Stimulated activated CD4-positive, alpha-beta T cell treated with anti-CD3 and anti-CD28 coated beads, Interleukin-1b, Interleukin-23, amount 100 ng/mL, for 1 hour (primary cell): ENCODE measurements at regions not wholly inside any gene's neighbourhood (a gene's known extent, or its start where the extent isn't known, plus 50 kb on each side); places are given as distances from the start of the nearest gene placed in this dataset.
A peak's percentile ranks its signal among the peaks of the same experiment; 100 is the strongest.
"Not testable (repeated sequence)": the region's sequence is repeated elsewhere in the genome, so short reads cannot be mapped to it uniquely, and the experiment has no call there.

Source experiments
- DNase-seq, 2 donors: peaks; one replicate each; pipeline ENCODE4 v3.0.0-alpha.2; 2020; ENCODE audit warnings: low read depth in 2 of 2

DNA sequence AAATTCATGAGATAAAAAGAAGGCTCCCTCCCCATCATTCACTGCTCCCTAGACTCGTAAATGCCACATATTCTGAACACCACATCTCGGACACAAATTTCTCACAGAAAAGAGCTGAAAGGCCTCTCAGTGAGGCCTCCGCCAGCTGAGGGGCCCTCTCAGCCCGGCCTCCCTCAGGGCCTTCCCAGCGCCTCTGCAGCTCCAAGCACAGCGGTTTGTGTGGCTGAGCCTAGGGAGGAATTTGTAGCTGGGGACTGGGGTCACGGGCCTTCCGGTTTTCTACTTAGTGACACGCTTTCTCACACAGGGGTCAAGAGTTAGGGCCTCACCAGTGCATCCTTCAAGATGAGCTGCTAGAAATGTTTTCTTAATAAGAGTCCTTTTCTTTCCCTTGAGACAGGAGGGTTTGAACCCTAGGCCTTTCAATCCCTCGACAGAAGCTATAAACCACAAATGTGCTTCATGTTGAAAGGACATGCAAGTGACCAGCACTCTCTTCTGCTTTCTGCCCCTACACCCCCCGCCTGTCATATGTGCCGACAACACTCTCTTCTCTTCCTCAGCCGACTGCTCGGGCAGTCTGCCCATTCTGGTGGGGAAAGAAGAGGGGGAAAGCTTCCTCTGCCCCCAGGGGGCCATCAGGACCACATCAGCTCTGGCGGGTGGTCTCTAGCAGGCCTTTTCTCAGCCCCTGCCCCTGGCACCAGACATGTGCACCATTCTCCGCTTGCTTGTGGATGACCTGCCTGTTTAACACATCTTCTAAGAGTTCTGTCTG lies 104.9 kb downstream of the CHIC2 start:
- no peak for DNase-seq

DNA sequence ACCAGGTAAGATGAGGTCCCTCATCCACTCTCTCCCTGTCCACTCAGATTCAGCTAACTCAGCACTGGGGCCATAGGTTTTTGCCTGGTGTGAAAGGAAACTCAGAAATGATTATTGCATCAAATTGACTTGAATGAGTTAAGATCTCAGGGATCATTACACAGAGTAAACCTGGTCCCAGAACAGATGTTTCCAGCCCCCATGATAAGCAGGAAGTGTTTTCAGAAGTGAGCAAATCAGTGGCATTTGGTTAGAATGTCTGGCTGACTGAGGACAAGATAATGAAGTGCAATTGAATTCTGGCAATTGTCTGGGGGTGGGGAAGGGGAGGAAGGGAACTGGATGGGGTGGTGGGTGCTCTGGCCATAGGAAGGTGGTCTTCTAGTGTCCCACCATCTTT lies 108.0 kb downstream of the CHIC2 start:
- DNase-seq: no peak

DNA sequence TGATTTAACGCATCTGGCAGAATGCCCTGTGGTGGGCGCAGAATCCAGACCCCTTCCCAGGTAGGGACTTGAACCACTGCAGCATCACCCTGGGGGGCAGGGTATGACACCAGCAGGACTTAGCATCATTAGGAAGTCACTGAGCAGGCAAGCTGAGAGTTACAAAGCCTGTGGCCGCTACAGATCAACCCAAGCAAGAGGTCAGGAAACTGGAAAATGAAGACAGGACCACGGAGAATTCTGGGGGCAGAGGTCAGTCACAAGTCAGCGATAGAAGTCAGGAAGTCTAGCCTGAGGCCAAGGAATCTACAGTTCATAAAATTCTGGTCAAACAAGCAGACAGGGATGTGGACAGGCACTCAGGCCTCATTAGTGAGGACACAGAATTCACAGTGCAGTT lies 108.4 kb downstream of the CHIC2 start:
- no peak for DNase-seq

DNA sequence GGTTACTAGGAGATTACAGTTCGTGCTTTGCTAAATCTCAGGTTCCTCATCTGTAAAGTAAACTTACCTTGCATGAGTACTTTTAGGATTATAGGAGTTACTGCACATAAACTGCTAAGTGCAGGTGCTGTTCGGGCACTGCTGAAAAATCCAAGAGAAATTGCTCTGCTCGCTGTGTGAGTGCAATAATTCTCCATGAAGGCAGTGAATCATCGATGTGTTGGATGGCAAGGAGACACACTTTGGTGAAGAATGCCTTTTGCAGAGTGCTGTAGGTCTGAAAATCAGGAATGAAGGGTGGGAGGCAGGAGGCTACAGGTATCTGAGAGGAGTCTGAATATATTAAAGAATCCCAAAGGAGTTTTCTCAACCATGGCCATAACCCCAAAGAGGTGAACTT lies 113.0 kb downstream of the CHIC2 start:
- no peak for DNase-seq

DNA sequence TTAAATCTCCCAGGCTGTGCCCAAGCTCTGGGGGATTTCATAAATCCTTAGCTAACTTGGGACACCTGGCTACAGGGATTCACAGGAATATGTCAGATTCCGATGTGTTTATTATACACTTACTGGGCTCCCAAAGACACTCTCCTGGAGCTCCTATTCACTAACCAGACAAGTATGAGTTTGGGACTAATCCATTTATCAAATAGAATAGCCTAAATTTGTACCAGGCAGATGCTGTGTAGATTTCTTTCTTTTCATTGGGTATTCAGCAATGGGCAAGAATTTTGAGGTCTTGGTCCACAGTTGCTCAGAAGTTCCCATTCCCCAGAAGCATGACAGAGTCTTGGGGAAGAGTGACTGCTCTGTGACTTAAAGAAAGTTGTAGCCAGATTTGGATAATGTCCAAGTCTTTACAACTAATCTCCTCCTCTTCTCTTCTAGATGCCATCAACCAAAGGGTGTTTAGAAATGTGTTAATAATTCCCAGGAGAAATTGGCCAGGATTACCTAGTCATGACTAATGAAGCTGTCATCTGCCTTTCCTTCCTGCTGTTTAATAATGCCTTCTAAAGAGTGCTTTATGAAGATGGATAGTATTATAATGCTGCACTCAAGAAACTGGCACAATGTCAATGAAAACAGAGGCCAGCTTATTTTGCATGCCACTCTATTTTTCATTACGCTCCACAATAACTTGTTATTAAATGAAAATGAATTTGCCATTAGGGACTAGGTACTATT lies 120.9 kb downstream of the CHIC2 start:
- DNase-seq: no peak

DNA sequence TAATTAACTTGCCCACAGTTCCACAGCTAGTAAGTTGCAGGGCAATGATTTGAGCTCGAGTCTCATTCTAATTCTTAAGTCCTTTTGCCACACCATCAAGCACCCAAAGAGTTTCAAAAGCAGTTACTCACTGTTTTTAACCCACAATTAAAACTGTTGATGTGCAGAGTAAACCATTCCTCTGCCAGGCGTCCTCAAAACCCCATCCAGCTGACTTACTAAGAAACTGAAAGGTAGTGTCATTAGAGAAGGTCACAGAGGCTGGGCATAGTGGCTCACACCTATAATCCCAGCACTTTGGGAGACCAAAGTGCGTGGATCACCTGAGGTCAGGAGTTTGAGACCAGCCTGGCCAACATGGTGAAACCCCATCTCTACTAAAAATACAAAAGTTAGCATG lies 121.7 kb downstream of the CHIC2 start:
- DNase-seq: no peak

DNA sequence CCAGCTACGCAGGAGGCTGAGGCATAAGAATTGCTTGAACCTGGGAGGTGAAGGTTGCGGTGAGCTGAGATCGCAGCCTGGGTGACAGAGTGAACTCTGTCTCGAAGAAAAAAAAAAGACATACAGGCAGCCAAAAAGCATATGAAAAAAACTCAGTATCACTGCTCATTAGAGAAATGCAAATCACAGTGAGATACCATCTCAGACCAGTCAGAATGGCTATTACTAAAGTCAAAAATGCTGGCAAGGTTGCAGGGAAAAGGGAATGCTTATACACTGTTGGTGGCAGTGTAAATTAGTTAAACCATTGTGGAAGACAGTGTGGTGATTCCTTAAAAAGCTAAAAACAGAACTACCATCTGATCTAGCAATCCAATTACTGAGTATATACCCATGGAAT lies 123.1 kb downstream of the CHIC2 start:
- DNase-seq: no peak

DNA sequence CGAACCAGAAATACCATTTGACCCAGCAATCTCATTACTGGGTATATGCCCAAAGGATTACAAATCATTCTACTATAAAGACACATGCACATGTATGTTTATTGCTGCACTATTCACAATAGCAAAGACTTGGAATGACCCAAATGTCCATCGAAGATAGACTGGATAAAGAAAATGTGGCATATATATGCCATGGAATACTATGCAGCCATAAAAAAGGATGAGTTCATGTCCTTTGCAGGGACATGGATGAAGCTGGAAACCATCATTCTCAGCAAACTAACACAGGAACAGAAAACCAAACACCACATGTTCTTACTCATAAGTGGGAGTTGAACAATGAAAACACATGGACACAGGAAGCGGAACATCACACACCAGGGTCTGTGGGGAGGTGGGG lies 124.5 kb downstream of the CHIC2 start:
- not testable (repeated sequence) for DNase-seq

DNA sequence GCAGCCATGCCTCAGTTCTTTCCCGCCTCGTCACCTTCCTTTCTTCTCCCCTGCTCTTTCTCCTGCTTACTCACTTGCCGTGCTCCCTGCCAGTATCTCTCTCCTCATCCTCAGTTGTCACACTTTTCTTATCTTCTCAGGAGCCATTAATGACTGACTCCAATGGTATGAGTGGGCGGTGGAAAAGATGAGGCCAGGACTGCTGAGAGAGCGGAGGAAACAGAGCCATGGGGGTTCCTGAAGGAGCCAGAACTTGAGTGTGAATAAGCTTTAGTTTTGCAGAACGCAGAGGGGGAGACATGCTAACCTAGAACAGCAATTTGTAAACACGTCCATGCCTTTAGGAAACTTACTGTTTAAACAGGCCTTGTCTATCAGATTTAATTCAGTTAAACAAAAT lies 126.5 kb downstream of the CHIC2 start:
- DNase-seq: no peak

DNA sequence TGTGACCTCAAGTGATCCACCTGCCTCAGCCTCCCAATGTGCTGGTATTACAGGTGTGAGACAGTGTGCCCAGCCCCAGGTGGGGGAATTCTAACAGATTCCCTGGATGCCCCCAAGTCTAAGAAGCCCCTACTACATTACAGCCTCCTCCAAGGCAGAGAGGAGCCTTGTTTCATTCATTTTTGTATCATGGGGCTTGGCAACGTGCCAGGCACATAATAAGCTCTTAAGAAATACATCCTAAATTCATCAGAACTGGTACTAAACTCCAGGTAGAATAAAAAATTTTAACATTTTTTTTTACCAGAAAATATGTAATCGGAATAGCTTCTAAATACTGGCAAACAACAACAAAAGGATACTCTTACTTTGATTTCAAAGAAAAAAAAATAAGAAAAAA lies 127.1 kb downstream of the CHIC2 start:
- no peak for DNase-seq

DNA sequence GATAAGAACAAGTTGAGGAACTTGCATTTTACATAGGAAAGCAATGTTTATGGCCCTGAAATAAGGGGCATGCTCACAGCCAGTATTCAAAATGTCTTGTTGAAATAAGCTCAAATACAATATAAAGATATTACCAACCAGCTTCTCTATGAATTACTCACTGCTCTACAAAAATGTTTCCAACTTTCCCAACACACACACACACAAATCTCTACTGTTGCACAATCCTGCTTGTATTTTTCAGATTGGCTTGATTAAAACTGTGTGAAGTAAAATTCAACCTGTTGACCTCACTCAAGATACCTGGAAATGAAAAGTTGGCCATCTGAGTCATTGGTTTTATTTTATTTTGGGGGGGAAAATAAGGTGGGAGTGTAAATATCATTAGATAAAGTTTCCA lies 128.6 kb downstream of the CHIC2 start:
- no peak for DNase-seq

DNA sequence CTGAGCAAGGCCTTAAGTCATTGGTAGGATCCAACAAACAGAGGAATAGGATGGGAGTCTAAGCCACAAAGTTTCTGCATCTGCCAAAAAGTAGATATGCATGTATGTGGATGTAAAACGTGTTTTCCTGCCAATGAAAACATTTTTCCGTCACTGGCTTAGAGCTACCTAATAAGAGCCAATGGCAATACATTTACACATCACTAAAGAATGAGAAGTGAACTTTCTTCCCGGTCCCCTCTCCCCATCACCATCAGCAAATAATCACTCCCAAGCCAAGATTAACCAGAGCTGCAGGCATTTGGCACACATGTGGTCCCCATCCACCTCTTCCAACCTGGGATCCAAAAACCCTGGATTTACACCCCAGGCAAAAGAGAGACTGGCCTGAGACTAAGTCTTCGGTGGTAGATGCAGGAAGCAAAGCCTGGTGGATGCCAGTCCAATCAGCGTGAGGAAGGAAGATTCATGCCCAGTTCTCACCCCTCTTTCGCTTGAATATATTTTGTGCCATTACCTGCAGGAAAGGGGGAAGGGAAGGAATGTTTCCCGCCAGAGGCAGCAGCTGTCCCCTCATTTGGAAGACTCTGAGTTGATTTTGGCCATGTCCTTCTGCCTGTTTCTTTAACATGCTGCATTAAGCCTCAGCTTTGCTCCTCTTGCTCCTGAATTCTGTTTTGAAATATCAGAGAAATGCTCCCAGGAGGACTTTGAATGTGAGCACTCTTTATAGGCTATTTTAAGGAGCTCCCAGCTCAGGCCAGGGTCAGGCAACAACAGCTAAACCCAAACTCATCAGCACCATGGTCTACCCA lies 131.4 kb downstream of the CHIC2 start:
- DNase-seq: no peak

DNA sequence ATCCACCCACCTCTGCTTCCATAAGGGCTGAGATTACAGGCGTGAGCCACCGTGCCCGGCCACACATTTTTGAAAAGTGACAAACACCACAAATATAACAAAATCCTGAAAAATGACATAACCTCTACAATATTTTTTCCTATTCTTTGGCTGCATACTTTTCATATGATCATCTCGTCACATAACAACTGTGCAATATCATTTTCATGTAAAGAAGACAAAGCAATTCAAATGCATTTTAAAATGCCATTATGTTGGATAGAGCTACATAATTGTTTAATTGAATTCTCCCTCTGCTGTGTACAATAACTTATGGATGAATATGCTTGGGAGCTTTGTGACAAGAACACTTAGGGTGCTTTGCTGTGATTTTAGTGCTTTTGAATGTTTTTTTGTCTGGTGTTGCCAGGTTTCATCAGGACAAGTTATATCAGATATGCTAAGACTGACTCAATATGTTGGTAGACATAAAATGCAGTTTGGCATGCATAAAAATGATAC lies 132.9 kb downstream of the CHIC2 start:
- DNase-seq: no peak

DNA sequence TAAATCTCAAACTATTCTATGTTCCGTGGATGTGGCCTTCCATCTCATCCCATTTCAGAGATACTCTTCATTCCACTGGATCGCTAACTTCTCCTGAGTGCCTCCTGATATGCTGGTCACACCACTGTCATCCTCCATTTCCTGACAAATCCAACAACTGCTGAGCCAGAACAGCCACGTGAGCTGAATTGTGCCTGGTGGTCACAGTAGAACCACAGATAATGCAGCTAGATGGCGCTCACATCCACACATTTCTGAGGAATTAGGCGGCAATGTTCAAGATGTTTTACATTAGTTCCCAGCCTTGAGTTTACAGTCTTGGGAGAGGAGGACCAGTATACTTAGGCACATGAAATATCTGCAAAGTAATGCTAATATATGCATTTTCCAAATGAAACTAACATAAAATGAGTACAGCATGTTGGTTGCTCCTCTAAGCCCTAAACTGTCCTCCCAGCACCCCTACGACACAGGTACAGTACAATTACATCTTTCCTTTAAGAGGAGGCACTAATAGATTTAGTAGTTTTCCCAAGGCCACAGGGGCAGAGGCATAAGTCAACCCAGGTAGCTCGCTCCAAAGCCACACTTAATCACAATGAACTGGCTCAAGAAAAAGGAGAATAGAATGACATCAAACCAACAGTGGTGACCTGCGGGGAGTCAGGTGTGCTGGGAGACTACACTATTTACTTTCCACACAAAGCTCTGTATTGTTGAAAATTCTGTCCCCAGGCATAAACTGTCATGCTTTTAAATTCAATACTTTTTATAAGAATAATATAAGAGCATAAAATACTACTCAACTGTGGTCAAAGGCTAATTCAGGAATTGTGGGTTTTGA lies 134.2 kb downstream of the CHIC2 start:
- DNase-seq: peak; percentile 16 to 24

DNA sequence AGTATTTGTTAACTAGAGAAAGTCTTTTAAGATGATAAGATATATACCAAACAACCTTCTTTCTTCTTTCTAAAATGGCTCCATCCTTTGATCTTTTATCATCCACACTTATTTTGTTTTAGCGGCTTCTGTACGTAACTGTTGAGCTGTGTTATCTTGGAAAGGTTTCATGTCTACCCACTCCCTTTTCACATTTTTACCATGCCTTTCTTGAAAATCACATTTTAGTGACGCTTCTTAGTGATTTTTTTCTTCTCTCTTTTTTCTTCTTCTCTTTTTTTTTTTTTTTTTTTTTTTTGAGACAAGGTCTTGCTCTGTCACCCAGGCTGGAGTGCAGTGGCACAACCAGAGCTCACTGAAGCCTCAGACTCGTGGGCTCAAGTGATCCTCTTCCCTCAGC lies 135.1 kb downstream of the CHIC2 start:
- DNase-seq: no peak

DNA sequence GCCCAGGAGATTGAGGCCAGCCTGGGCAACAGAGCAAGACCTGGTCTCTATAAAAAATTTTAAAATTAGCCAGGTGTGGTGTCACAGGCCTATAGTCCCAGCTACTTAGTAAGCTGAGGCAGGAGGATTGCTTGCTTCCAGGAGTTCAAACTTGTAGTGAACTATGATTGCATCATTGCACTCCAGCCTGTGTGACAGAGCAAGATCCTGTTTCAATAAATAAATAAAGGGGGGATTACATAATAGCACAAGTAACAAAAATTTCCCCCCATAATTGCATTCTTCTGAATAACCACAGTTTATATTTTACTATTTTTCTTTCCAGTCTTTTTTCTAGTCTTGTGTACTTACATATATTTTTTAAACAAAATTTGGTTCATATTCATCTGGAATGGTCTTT lies 135.6 kb downstream of the CHIC2 start:
- no peak for DNase-seq

DNA sequence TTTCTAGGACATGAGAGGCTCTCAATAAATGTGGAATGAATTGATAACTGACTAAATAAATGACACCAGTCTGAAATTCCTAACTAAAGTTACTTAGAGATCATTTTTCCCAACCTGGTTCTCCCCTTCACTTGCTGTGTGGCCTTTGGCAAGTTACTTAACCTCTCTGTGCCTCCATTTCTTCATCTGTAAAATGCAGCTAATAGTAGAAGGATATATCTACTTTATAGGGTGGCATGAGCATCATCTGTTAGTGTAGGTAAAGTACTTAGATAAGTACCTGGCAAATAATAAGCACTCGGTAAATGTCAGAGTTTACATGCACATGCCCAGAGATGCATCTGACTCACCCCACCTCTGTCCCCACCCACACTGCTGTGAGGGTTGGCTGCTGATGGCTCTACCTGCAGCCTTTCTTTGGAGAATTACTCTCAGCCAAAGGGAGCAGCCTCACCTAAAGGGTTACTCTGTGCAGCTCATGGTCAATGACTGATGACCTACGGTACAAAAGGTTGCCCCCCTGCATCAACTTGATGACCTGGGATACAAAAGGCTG lies 139.3 kb downstream of the CHIC2 start:
- DNase-seq: no peak

DNA sequence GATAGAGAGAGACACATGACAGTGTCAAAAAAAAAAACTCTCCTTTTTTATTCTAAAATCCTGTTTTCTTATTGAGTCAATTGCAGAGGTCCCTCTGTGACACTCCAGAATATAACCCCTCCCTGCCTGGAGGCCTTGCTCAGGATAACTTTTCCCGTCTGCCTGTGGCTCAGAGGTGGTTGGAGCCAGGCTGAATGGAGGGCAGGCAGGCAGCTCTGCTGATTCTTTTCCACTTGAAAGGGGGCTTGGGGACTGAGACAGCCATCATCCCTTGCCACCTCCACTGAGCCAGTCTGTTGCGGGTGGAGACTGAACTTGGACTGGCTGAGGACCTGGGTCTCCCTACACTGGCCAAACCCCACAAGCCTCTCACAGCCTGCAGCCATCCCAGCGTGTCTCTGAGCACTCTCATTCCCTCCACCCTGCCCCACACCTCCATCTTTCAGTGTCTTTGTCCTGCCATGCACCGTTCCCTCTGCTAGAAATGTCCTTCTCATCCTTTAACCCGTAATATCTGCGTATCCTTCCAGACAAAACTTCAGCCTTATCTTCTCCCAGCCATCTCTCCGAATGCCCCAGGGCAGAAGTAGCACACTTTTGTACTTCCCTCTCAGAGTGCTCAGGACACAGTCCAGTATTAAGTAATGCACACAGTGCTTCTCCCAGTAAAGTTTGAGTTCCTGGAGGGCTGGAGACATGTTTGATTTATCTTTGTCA lies 139.9 kb downstream of the CHIC2 start:
- no peak for DNase-seq

DNA sequence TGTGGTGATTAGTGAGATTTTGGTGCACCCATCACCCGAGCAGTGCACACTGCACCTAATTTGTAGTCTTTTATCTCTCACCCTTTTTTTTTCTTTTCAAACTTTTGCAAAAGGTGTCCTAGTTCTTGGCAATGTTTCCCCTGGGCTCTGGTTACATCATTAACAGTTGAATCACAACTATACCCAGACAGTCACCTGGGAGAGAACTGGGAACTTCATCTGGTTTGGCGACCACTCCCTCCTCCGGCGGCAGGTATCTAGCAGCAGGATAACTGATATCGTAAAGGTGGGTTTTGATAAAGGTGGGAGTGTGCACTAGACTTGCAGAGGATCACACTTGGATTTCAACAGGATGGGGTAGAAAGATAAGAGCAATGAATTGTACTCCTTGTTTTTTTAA lies 140.5 kb downstream of the CHIC2 start:
- DNase-seq: no peak

DNA sequence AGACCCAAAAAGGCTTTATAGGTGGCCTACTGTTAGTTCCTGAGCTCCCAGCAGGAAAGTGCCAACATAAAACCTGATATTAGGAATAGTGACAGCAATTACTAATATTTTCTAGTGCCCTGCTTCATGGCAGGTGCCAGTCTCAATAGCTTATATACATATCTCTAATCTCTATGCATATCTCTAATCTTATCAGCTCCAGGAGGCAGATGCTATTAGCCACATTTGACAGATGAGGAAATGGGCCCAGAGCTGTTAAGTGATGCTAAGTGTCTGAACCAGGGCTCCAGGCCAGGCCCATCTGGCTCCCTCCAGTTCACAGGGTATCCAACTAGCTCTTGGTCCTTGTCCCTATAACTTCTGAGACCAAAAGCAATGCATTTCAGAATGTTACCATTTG lies 142.5 kb downstream of the CHIC2 start:
- no peak for DNase-seq

DNA sequence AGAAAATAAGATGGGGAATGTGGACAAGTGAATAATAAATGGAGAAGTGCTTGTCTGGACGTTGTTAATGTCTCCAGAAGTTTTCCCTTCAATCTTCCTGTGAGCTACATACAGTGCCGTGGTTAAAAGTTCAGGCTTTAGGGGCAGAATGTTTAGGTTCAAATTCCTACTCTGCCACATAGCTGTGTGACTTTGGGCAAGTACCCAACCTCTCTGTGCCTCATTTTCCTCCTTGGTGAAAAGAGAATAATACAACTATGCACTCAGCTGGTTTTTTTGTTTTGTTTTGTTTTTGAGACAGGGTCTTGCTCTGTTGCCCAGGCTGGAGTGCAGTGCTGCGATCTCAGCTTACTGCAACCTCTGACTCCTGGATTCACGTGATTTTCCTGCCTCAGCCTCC lies 143.5 kb downstream of the CHIC2 start:
- DNase-seq: no peak
